Sigmoid colon (tissue), 4 donors: ENCODE measurements at regions not wholly inside any gene's neighbourhood (a gene's known extent, or its start where the extent isn't known, plus 50 kb on each side); places are given as distances from the start of the nearest gene placed in this dataset.

Experiments
- EP300 ChIP-seq, 4 donors: sonication (generic); formaldehyde crosslinking; IDR thresholded peaks; one replicate each; pipeline ENCODE4 v1.6.1; 2017; ENCODE audit warnings: antibody characterized with exemption in 4 of 4
- POLR2A ChIP-seq, 2 donors: fragments of 450-650 bp; IDR thresholded peaks; one replicate each; pipeline ENCODE4 v1.6.1; 2016; ENCODE audit warnings: antibody characterized with exemption in 2 of 2, mild to moderate bottlenecking in 2 of 2, moderate library complexity in 2 of 2
- POLR2AphosphoS5 ChIP-seq, 4 donors: sonication (generic); formaldehyde crosslinking; IDR thresholded peaks; one replicate each; pipeline ENCODE4 v1.6.1; 2017; ENCODE audit warnings: antibody characterized with exemption in 4 of 4
- TF ChIP-seq, protein P1 (sequence below), 4 experiments: fragments of 450-650 bp in 3 of 4; fragments of 200-600 bp in 1 of 4; IDR thresholded peaks; one replicate each; pipeline ENCODE4 v1.5.1; 2016 to 2019; ENCODE audit warnings: antibody characterized with exemption in 4 of 4, mild to moderate bottlenecking in 3 of 4, moderate library complexity in 2 of 4

GRCh38 chr16:54487933-54488332, 201.3 kb upstream of the IRX3 start:
- TF ChIP-seq POLR2A (IDR thresholded peaks at IDR 0.05) (no peak), EP300 (IDR thresholded peaks at IDR 0.05) (no peak), POLR2AphosphoS5 (IDR thresholded peaks at IDR 0.05) (no peak)
- TF ChIP-seq, protein P1, sequence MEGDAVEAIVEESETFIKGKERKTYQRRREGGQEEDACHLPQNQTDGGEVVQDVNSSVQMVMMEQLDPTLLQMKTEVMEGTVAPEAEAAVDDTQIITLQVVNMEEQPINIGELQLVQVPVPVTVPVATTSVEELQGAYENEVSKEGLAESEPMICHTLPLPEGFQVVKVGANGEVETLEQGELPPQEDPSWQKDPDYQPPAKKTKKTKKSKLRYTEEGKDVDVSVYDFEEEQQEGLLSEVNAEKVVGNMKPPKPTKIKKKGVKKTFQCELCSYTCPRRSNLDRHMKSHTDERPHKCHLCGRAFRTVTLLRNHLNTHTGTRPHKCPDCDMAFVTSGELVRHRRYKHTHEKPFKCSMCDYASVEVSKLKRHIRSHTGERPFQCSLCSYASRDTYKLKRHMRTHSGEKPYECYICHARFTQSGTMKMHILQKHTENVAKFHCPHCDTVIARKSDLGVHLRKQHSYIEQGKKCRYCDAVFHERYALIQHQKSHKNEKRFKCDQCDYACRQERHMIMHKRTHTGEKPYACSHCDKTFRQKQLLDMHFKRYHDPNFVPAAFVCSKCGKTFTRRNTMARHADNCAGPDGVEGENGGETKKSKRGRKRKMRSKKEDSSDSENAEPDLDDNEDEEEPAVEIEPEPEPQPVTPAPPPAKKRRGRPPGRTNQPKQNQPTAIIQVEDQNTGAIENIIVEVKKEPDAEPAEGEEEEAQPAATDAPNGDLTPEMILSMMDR (IDR thresholded peaks at IDR 0.05): no peak
